ENCODE measurements at regions not wholly inside any gene's neighbourhood (a gene's known extent, or its start where the extent isn't known, plus 50 kb on each side); places are given as distances from the start of the nearest gene placed in this dataset.
"Not testable (repeated sequence)": the region's sequence is repeated elsewhere in the genome, so short reads cannot be mapped to it uniquely, and the experiment has no call there.

DNA sequence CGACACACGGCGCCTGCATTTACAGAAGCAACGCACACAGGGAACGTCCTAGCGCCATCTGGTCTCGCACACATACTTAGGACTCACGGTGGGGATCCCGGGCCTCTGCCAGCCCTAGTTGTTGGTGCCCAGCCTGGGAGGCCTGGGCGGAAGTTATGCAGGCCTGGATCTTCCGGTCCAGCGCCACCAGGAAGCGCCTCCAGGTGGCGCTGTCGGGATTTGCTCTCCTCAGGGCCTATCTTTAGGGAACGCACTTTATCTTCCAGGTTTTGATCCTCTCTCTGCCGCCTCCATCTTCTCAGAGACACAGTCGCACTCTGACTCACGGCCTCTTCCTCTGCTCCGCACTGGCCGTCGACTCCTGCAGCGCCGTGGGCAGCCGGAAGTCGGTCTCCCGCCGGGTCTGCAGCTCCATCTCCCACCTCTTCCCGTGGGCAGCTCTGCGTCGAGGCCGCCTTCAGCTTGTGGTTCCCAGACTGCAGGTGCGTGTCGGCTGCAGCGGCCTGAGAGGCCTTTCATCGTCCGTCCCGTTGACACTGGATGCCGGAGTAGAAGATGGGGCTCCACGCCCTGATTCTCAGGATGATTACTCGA, 760.4 kb downstream of the TMEM121 start:
- no peaks in the 10 kb centered on the region for H3K9me3 ChIP-seq
- H3K4me3 ChIP-seq = no peak overlapping the region
- H3K36me3 ChIP-seq = no peaks in the 10 kb centered on the region
- no peaks in the 10 kb centered on the region for H3K27me3 ChIP-seq
- no peak for DNase-seq (ENCODE audit: low spot score in 2 of 2)
- H3K4me1 ChIP-seq = no peaks in the 10 kb centered on the region
- TF ChIP-seq, protein P1, sequence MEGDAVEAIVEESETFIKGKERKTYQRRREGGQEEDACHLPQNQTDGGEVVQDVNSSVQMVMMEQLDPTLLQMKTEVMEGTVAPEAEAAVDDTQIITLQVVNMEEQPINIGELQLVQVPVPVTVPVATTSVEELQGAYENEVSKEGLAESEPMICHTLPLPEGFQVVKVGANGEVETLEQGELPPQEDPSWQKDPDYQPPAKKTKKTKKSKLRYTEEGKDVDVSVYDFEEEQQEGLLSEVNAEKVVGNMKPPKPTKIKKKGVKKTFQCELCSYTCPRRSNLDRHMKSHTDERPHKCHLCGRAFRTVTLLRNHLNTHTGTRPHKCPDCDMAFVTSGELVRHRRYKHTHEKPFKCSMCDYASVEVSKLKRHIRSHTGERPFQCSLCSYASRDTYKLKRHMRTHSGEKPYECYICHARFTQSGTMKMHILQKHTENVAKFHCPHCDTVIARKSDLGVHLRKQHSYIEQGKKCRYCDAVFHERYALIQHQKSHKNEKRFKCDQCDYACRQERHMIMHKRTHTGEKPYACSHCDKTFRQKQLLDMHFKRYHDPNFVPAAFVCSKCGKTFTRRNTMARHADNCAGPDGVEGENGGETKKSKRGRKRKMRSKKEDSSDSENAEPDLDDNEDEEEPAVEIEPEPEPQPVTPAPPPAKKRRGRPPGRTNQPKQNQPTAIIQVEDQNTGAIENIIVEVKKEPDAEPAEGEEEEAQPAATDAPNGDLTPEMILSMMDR (IDR thresholded peaks at IDR 0.05) = no peak
- no peak overlapping the region for H3K27ac ChIP-seq
- intact Hi-C loops (cut with DNase I) = no loop called here

DNA sequence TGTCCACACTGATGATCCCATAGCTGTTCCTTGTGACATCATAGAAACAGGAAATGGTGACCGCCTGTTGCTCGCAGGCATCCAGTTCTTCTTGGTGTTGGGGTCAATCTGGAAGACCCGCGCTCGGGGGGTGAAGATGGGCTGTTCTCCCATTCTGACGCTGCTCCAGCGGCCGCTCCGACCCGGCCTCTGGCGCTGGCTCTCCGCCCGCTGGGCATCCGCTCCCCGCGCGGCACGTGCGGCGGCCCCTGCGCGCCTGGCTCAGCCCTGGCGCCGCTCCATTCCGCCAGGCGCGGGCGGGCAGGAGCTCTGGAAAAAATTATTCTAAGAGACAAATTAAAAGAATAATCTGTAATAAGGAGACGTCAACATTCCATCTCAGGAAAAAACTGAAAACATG, 761.1 kb downstream of the TMEM121 start:
- Histone ChIP-seq H3K27ac (no peak overlapping the region), H3K27me3 (no peaks in the 10 kb centered on the region), H3K9me3 (no peaks in the 10 kb centered on the region), H3K36me3 (no peaks in the 10 kb centered on the region), H3K4me1 (no peaks in the 10 kb centered on the region), H3K4me3 (no peak overlapping the region)
- no peak for DNase-seq (ENCODE audit: low spot score in 2 of 2)
- TF ChIP-seq, protein P1 (IDR thresholded peaks at IDR 0.05) = no peak
- intact Hi-C loops (cut with DNase I) = no loop called here

DNA sequence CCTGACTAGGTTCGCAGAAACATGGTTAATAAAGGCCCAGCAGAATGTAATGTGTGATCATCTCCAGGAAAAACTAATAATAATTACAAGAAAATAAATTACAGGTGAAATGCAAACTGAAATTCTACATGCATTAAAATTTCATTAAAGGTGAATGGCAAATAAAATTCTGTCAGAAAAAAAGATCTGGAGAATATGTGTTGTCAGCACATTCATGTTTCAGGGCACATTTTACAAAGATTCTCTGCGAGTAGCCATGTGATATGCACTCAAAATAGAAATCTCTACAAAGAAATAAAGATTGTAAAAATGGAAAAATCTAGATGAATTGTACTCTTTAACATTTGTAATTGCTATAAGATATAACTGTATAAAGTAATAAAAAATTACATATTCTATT, 765.2 kb downstream of the TMEM121 start:
- intact Hi-C loops (cut with DNase I) = no loop called here
- H3K4me1 ChIP-seq = no peaks in the 10 kb centered on the region
- H3K27ac ChIP-seq = no peak overlapping the region
- TF ChIP-seq, protein P1 (IDR thresholded peaks at IDR 0.05) = no peak
- H3K9me3 ChIP-seq = no peaks in the 10 kb centered on the region
- no peaks in the 10 kb centered on the region for H3K36me3 ChIP-seq
- H3K27me3 ChIP-seq = no peaks in the 10 kb centered on the region
- no peak for DNase-seq (ENCODE audit: low spot score in 2 of 2)
- no peak overlapping the region for H3K4me3 ChIP-seq

DNA sequence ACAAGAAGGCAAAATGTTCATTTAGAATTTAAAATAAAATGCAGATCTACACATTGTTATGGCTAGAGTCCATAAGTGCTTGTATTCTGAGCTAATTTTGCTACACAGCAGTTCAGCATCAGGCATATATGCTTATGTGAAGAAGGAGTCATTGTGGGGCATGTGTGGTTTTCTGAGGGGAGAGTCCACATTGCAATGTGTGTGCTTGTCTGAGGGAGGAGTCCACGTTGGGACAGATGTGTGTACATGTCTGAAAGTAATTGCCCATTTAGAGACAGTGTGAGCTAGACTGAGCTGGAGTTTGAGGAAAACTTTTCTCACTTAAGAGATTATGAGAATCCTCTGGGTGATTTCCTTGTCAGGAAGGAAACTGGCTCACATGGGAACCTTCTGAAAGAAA, 767.9 kb downstream of the TMEM121 start:
- no peak overlapping the region for H3K27ac ChIP-seq
- H3K36me3 ChIP-seq = no peaks in the 10 kb centered on the region
- no peak overlapping the region for H3K4me3 ChIP-seq
- TF ChIP-seq, protein P1 (IDR thresholded peaks at IDR 0.05) = no peak
- H3K27me3 ChIP-seq = no peaks in the 10 kb centered on the region
- DNase-seq (ENCODE audit: low spot score in 2 of 2) = no peak
- no peaks in the 10 kb centered on the region for H3K9me3 ChIP-seq
- intact Hi-C loops (cut with DNase I) = no loop called here
- H3K4me1 ChIP-seq = no peaks in the 10 kb centered on the region

DNA sequence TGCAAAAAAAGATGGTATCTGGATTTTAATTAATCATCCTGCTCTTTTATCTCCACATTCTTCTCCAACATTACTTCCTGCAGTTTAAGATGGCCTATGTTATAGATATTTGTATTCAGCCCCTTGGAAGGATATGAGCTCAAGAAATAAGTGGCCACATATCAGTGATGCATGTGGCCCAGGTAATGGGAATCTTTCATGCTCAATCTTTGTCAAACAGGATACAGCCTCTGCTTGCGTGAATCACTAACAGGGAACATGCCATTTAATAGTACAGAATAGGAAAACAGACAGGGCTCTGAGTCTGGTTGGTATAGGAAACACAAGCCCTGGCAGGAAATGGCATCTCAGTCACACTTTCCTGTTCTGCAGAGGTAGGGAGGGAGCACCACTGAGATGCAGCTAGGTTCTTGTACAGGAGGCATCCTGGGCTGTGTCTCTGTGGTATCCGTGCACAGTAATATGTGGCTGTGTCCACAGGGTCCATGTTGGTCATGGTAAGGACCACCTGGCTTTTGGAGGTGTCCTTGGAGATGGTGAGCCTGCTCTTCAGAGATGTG, 774.6 kb downstream of the TMEM121 start:
- H3K36me3 ChIP-seq; H3K4me3 ChIP-seq; H3K4me1 ChIP-seq; intact Hi-C loops (cut with DNase I); H3K27ac ChIP-seq; H3K27me3 ChIP-seq; DNase-seq (ENCODE audit: low spot score in 2 of 2); H3K9me3 ChIP-seq: not testable (repeated sequence)

DNA sequence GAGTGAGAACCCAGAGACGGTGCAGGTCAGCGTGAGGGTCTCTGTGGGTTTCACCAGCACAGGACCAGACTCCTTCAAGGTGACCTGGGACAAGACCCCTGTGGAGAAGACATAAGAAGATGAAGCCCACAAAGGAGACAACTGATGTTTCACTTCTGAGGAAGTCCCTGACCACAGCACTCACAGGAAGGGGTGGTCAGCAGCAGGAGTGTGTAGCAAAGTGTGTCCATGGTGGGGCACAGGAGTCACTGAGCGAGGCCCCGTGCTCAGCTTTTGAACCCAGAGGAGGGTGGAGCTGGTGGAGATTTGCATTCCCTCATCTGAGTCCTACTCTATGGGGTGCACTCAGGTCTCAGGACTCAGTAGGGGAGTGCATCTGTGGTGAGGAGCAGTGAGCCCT, 775.2 kb downstream of the TMEM121 start:
- H3K36me3 ChIP-seq; H3K4me3 ChIP-seq; DNase-seq (ENCODE audit: low spot score in 2 of 2); H3K4me1 ChIP-seq; intact Hi-C loops (cut with DNase I); H3K27ac ChIP-seq; H3K9me3 ChIP-seq; H3K27me3 ChIP-seq: not testable (repeated sequence)

DNA sequence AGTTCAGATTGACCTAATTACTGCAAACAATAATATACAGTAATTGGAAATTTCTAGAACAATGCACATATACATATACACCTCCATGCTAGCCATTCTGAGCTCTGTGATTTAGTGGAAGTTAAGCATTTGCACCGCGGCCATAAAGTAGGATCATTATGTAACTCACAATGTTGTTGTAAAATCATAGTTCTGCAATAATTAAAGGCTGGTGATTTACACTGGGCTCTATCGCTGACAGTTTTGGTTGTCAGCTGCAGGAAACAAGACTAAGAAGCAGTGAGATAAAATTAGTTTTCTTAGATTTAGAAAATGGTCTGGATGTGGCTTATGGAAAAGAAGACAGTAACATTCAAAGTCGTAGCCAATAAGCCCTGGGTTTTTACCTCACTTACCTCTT, 776.3 kb downstream of the TMEM121 start:
- no peaks in the 10 kb centered on the region for H3K27me3 ChIP-seq
- H3K4me1 ChIP-seq = no peaks in the 10 kb centered on the region
- intact Hi-C loops (cut with DNase I) = no loop called here
- H3K27ac ChIP-seq = no peak overlapping the region
- H3K36me3 ChIP-seq = no peaks in the 10 kb centered on the region
- TF ChIP-seq, protein P1 (IDR thresholded peaks at IDR 0.05) = no peak
- DNase-seq (ENCODE audit: low spot score in 2 of 2) = no peak
- H3K9me3 ChIP-seq = no peaks in the 10 kb centered on the region
- H3K4me3 ChIP-seq = no peak overlapping the region

Data from ascending aorta (tissue), 2 donors.